Cardiac muscle cell (in vitro differentiated cells and primary cell): ENCODE measurements at regions not wholly inside any gene's neighbourhood (a gene's known extent, or its start where the extent isn't known, plus 50 kb on each side); places are given as distances from the start of the nearest gene placed in this dataset.

Source experiments
- DNase-seq, 2 donors: peaks; one replicate each; pipeline versions ENCODE4 v3.0.0 to v3.0.0-alpha.2; 2010 to 2017; ENCODE audit warnings: low read depth in 1 of 2, low spot score in 1 of 2
- H3K27ac ChIP-seq: fragments of 200-600 bp; sonication (generic); 2 replicates; pipeline ENCODE4 v1.5.1; 2016
- H3K27me3 ChIP-seq: fragments of 200-600 bp; sonication (generic); 2 replicates; pipeline ENCODE4 v1.6.0; 2016; ENCODE audit warnings: control low read depth
- H3K36me3 ChIP-seq: fragments of 200-600 bp; sonication (generic); 2 replicates; pipeline ENCODE4 v1.5.1; 2016; ENCODE audit warnings: control low read depth
- H3K4me1 ChIP-seq: fragments of 200-600 bp; sonication (generic); 2 replicates; pipeline ENCODE4 v1.8.1; 2017; ENCODE audit warnings: low read depth, mild to moderate bottlenecking, mixed run types
- H3K4me3 ChIP-seq: fragments of 200-600 bp; sonication (generic); 2 replicates; pipeline ENCODE4 v1.5.1; 2016; ENCODE audit warnings: mild to moderate bottlenecking
- H3K9me3 ChIP-seq: fragments of 200-600 bp; sonication (generic); 2 replicates; pipeline ENCODE4 v1.5.1; 2017; ENCODE audit warnings: low read depth, mild to moderate bottlenecking, control low read depth
- CTCF ChIP-seq: IDR thresholded peaks from 2 replicates; pipeline ENCODE4 v1.5.1; 2012; ENCODE audit warnings: low read depth, mild to moderate bottlenecking, low read length

- no peak overlapping the region for H3K4me3 ChIP-seq
- H3K4me1 ChIP-seq: peaks cover 14% of the 10 kb centered on the region
- no peak for TF ChIP-seq CTCF
- no peaks in the 10 kb centered on the region for H3K36me3 ChIP-seq
- H3K27me3 ChIP-seq: no peaks in the 10 kb centered on the region
- DNase-seq: no peak
- H3K27ac ChIP-seq: no peak overlapping the region
- no peaks in the 10 kb centered on the region for H3K9me3 ChIP-seq
Measured at GRCh38 chr4:14627038-14627437, 375.2 kb upstream of the CPEB2 start.

GRCh38 chr4:14631806-14632440 is 370.4 kb upstream of the CPEB2 start:
- peaks cover 5% of the 10 kb centered on the region for H3K4me1 ChIP-seq
- DNase-seq: no peak

GRCh38 chr4:14636563-14636962 is 365.7 kb upstream of the CPEB2 start:
- Histone ChIP-seq H3K9me3 (no peaks in the 10 kb centered on the region), H3K4me1 (no peaks in the 10 kb centered on the region), H3K36me3 (no peaks in the 10 kb centered on the region), H3K4me3 (no peak overlapping the region), H3K27ac (no peak overlapping the region), H3K27me3 (no peaks in the 10 kb centered on the region)
- DNase-seq: no peak
- no peak for TF ChIP-seq CTCF

More at GRCh38 chr4:14631806-14632440, 370.4 kb upstream of the CPEB2 start:
- TF ChIP-seq CTCF: no peak
- no peak overlapping the region for H3K27ac ChIP-seq
- no peaks in the 10 kb centered on the region for H3K9me3 ChIP-seq
- H3K4me3 ChIP-seq: no peak overlapping the region
- H3K27me3 ChIP-seq: no peaks in the 10 kb centered on the region
- no peaks in the 10 kb centered on the region for H3K36me3 ChIP-seq

GRCh38 chr4:14640476-14640875 is 361.8 kb upstream of the CPEB2 start:
- H3K4me1 ChIP-seq: no peaks in the 10 kb centered on the region
- H3K27me3 ChIP-seq: no peaks in the 10 kb centered on the region
- H3K9me3 ChIP-seq: no peaks in the 10 kb centered on the region
- H3K27ac ChIP-seq: no peak overlapping the region
- H3K36me3 ChIP-seq: no peaks in the 10 kb centered on the region
- no peak for DNase-seq
- no peak for TF ChIP-seq CTCF
- no peak overlapping the region for H3K4me3 ChIP-seq

GRCh38 chr4:14641871-14642270 is 360.4 kb upstream of the CPEB2 start:
- no peak for TF ChIP-seq CTCF
- Histone ChIP-seq H3K4me1 (no peaks in the 10 kb centered on the region), H3K27me3 (no peaks in the 10 kb centered on the region), H3K36me3 (no peaks in the 10 kb centered on the region), H3K27ac (no peak overlapping the region), H3K9me3 (no peaks in the 10 kb centered on the region), H3K4me3 (no peak overlapping the region)
- no peak for DNase-seq
